AG09319 (cell line): ENCODE measurements at regions not wholly inside any gene's neighbourhood (a gene's known extent, or its start where the extent isn't known, plus 50 kb on each side); places are given as distances from the start of the nearest gene placed in this dataset.

Source experiments
- DNase-seq: peaks from one replicate; pipeline ENCODE4 v3.0.0-alpha.2; 2010; ENCODE audit warnings: low read depth; ENCODE audit errors: extremely low read depth
- TF ChIP-seq, protein P1 (sequence below): IDR thresholded peaks from 2 replicates; pipeline ENCODE4 v1.5.1; 2011; ENCODE audit warnings: low read depth, mild to moderate bottlenecking, inconsistent platforms, low read length, moderate library complexity

DNA sequence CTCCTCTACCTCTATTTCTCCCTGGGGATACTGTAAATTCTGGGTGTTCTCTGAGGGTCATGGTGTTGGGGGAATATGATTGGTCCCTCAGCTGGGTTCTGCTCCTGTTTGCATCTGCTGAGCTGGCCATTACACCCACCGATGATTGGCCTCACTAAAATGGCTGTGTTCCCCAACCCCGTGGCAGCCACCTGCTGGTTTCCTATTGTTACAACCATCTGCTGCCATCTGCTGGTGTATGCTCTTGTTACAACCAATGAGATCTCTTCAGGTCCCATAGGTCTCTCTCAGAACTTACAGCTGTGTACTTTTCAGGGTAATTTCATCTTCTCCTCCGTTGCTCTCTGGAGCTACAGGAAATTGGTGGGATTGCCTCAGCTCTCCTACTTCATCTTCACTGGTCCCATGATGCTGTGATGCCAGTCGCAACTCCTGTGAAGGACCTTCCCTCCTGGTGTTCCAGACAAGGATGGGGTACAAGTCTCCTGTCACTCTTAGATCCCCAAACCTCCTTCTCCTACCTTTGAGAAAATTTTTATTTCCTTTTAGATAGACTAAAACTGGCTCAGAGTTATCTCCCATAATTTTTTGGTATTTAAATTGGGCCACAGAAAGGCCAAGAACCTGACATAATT, 303.5 kb upstream of the SMIM30 start:
- TF ChIP-seq, protein P1, sequence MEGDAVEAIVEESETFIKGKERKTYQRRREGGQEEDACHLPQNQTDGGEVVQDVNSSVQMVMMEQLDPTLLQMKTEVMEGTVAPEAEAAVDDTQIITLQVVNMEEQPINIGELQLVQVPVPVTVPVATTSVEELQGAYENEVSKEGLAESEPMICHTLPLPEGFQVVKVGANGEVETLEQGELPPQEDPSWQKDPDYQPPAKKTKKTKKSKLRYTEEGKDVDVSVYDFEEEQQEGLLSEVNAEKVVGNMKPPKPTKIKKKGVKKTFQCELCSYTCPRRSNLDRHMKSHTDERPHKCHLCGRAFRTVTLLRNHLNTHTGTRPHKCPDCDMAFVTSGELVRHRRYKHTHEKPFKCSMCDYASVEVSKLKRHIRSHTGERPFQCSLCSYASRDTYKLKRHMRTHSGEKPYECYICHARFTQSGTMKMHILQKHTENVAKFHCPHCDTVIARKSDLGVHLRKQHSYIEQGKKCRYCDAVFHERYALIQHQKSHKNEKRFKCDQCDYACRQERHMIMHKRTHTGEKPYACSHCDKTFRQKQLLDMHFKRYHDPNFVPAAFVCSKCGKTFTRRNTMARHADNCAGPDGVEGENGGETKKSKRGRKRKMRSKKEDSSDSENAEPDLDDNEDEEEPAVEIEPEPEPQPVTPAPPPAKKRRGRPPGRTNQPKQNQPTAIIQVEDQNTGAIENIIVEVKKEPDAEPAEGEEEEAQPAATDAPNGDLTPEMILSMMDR = peak; percentile 90
- DNase-seq = peak; percentile 54

DNA sequence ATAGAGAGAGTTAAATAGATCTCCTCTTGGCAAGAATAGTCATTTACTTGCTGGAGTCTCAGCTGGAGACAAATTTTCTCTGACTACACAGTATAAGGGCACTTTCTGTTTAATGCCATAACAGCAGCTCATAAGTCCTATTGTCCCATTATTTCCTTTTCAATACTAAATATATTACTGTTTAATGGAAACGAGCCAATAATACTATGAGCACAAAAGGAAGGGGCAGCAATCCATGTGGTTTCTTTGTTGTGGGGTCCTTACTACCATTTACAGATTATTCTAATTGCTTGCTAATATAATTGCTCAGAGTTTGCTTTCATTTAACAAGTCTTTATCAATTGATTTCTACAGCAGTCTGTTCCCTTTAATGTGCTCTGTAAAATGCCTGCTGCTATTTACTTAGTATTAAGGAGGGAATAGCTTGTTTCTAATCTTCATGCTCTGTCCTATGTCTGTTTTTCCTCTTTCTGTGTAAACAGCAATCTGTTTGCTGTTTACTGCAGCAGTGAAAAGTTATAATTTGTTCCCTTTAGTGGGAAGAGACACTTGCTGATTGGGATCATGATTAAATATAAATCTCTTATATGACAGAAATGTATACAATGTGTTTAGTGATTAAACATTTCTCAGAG, 296.2 kb upstream of the SMIM30 start:
- TF ChIP-seq, protein P1 = no peak
- DNase-seq = no peak

DNA sequence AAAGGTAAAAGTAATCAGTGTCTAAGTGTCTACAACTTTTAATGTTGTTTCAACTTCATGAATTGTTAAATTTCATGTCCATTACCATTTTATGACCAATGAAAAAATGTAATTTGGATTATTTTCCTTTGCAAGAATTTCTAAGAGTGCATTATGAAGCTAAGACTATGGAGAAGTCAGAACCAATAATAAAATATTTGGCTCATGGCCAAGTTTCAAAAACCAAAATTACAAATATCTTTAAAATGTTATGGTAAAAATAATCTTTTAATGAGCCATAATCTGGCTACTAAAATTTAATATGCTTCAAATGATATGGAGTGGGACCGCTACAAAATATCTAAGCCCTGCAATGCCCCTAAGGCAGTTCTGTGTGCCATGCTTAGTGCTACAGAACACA, 294.1 kb upstream of the SMIM30 start:
- TF ChIP-seq, protein P1 = no peak
- no peak for DNase-seq

DNA sequence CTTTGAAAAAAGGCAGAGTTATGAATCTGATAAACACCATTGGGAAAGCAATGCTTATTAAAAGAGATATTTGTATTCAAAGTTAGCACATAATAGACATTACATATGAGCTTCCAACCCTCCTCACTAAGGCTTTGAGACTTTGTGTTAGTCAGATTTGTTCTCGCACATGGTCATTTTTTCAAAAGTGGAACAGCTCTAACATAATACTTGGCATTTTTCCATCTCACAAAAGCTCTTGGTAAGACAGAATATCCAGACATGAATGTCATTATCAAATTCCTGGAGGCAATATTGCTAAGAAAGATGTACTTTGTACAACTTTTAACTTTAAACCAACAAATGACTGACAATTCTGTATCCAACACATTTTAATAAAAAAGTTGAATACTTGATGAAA, 292.4 kb upstream of the SMIM30 start:
- TF ChIP-seq, protein P1 = no peak
- DNase-seq = no peak

DNA sequence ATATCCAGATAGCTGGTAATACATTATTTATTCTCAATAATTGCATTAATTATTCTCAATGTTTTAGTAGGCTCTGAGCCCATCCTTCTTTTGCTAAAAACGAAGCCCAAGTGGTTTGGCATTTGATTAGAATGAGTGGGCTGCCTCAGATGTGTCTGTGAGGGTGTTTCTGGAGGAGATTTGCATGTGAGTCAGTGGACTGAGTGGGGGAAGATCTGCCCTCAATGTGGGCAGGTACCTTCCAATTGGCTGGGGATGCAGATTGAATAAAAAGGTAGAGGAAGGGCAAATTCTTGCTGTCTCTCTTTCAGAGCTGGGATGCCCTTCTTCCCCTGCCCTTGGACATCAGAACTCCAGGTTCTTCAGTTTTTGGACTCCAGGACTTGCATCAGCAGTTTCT, 290.6 kb upstream of the SMIM30 start:
- DNase-seq = no peak
- TF ChIP-seq, protein P1 = no peak

DNA sequence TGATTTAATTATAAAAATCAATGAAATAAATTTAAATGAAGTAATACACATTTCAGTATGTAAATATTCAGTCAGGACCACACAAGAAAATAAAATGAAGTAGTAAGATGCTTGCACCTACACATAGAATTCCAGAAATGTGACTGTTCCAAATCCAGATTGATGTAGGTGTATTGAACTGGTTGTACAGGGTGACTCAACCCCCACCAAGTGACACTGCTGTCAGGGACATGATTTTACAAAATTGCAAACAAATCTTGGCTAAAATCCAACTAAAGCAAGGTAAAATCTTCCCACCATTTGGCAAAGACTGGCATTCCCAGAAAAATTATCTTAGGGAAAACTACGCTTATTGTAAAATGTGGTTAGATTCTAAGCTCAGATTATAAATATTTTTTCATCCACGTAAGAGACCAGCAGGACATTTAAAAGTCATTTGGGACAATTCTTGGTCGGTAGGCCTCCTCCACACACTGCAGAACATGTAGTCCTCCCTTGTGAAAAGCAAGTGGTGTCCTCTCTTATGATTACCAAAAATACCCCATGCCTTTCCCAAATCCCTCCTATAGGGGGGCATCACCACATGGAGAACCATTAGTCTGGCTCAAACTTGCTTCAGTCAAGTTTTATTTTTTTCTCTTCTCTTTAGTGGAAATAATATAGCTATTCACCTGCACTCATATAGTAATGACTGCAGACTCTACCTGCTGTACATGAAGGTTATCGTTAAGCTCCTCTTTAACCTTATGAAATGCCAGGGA, 287.1 kb upstream of the SMIM30 start:
- no peak for DNase-seq

More for the DNA sequence above, 287.1 kb upstream of the SMIM30 start:
- TF ChIP-seq, protein P1 = no peak
